ENCODE measurements at regions not wholly inside any gene's neighbourhood (a gene's known extent, or its start where the extent isn't known, plus 50 kb on each side); places are given as distances from the start of the nearest gene placed in this dataset.

GRCh38 chr3:61463191-61463590 is 98.2 kb upstream of the PTPRG start:
- no peak for TF ChIP-seq CTCF (IDR thresholded peaks at IDR 0.05; ENCODE audit: low read length)
- TF ChIP-seq EZH2 (IDR thresholded peaks at IDR 0.05; ENCODE audit: borderline replicate concordance, low read length), result no peak

Measured in OCI-LY1 (cell line).